Hepatic stellate cell (primary cell): ENCODE measurements at regions not wholly inside any gene's neighbourhood (a gene's known extent, or its start where the extent isn't known, plus 50 kb on each side); places are given as distances from the start of the nearest gene placed in this dataset.

ENCODE experiments used
- DNase-seq: peaks from one replicate; pipeline ENCODE4 v3.0.0; 2011; ENCODE audit warnings: low spot score

DNA sequence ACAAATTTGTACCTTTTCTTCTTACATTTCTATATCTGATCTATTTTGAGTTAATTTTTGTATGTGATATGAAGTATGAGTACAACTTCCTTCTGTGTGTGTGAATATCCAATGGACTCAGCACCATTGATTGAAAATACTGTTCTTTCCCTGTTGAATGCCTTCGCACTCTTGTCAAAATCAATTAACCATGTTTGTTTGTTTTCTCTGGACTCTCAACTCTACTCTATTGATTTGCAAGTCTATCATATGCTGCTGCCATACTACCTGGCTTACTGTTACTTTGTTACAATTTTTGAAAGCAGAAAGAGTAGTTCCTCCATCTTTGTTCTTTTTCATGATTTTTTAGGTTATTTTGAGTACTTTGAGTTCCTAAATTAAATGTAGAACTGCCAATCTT is 1437.4 kb upstream of the SPRY2 start:
- no peak for DNase-seq

DNA sequence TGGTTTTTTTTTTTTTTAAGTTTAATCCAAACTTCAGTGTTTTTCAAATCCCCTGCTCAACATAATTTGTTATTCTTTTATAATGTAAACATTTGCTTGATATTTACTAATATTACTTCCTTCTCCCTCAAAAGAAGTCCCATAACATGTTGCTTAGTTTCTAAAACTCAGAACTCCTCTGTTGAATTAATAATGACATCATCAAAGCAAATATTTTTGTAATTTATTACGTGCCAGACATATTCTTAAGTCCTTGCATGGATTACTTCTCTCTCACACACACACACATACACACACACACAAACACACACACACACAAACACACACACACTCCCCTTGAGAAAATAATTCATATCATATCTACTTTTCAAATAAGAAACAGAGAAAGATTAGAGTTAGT is 1432.3 kb upstream of the SPRY2 start:
- DNase-seq, result no peak

DNA sequence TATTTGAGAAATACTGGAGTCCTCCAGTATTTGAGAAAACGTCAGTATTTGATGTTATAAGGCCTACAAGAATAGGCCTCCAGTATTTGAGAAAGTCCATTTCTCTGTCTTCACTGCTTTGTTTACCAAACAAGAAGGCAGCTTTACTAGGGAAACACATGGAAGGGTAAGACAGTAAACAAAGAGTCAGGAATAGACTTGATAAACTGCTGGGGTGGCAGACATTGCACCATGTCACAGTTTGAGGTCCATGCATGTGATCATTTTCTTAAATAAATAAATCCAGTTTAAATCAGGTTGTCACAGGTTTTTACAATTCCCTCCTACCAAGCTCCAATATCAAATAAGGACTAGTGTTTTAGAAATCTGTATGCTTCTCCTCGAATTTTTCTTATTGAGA is 1431.0 kb upstream of the SPRY2 start:
- DNase-seq, result no peak

DNA sequence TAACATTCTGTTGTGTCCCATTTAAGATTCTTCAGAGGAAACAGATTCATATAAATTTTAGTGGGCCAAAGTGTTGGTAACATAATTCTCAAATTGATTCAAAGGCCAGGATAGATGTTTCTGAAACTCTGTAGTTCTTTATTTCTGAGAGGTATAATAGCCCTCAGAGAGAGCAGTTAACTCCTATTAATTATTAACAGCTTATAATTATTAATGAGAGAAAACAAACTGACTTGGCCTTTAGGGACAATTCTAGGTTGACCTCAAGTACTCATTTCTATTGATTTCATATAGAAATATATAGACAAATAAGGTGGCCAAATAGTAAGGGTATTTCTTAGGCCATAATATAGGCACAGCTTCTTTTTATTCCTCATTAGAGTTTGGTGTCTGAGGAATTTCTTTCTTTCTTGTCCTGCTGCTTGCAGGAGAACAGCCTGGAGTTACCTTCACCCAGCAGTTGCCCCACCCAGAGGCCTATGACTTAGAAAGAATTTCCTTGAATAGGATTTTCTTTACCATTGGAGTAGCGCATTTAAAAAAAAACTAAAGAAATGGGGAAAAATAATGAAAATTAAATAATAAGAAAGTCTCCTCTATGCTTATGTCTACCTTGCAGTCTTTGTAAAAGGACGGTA is 1430.1 kb upstream of the SPRY2 start:
- DNase-seq, result no peak

DNA sequence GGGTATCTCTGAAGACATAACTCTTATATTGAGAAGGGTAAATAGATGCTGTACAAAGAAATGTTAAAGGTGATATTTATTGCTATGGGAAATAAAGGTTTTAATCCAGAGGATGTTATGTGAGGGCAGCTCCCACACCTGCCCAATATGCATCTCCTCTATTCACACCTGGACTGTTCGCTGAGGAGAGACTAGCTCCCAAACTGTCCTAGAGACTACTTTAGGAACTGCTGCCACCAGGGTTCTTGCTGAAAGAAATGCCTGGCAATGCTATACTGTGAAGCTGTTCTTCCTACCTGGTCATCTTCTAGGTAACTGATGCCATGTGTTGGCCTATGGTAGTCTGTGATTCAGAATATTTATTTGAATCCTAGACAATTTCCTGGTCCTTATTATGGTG is 1421.5 kb upstream of the SPRY2 start:
- no peak for DNase-seq

DNA sequence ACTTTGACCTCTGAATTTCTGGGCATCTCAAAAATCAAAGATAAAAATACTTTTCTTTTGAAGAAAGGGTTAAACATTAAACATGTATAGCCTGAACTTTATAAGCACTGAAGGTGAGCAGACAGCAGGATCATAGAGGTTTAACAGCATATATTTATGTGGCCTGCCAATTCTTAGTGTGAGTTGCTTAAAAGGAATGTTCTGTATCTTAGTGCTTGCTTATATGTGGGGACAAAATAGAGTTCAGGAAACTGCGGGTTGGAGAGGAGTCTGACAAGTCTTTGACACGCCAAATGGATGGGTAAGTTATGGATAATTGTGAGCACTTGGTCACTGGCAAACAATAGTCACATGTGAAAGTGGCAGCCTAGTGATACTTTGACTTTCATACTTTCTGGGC is 1419.4 kb upstream of the SPRY2 start:
- no peak for DNase-seq

DNA sequence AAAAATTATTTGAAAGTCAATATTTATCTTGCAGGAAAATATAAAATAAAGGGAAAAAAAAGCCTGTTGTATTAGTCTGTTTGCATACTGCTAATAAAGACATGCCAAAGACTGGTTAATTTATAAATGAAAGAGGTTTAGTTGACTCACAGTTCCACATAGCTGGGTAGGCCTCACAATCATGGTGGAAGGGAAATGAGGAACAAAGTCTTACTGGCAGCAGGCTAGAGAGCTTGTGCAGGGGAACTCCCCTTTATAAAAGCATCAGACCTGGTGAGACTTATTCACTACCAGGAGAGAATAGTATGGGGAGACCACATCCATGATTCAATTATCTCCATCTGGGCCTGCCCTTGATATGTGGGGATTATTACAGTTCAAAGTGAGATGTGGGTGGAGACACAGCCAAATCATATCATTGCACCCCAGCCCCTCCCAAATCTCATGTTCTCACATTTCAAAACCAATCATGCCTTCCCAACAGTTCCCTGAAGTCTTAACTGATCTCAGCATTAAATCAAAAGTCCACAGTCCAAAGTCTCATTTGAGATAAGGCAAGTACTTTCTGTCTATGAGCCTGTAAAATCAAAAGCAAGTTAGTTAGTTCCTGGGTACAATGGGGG is 1416.5 kb upstream of the SPRY2 start:
- no peak for DNase-seq

DNA sequence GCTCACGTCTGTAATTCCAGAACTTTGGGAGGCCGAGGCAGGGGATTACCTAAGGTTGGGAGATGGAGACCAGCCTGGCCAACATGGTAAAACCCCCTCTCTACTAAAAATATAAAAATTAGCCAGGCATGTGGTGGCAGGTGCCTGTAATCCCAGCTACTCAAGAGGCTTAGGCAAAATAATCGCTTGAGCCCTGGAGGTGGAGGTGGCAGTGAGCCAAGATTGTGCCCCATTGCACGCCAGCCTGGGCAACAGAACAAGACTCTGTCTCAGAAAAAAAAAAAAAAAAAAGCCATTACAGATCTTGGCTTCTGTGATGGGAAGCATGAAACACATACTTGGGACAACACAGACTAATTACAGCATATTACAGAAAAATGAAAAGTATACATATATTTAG is 1404.5 kb upstream of the SPRY2 start:
- no peak for DNase-seq

DNA sequence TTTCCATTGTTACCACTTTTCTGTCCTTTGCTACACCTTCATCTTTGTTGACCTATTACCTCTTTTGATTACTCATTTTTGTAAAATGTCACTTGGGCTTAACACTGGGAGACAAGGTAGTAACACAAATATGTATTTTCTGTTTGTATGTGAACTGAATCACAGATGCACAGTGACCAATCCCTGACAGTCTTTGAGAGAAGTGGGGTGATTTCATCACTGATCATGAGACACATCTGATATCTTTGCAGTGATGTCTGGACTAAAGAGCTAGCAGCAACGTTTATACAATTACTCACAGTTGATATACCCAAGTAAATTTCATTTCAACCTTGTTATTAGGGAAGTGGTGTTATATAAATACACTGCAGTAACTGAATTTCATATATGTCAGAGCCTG is 1397.4 kb upstream of the SPRY2 start:
- no peak for DNase-seq

DNA sequence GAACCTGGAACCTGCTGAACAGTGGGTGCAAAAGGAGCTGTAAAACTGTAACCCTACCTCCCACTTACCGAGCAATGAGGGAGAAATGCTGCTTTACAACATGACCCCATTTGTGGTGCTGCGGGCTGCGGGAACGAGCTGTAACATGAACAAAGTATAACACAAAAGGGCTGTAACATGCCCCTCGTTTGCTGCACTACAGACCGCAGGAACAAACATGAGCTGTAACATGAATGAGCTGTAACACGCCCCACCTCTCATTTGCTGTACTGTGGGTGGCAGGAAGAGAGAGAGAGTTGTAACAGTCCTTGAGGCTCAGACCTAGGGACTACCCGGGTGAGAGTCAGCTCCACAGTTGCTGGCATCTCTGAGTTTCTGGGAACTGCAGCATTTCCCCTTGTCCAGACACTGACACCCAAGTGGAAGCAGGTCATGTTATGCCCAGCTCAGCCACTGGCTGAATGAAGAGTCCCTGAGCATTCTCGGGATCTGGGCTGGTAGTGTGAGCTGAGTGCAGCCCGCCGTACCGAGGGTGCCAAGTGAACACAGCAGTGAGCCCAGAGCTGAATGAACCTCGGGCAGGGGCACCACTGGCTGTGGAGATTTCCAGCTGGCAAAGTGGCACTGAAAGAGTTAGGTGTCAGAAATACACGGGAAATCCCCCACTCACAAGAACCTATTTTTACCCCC is 1385.3 kb upstream of the SPRY2 start:
- DNase-seq, result no peak

DNA sequence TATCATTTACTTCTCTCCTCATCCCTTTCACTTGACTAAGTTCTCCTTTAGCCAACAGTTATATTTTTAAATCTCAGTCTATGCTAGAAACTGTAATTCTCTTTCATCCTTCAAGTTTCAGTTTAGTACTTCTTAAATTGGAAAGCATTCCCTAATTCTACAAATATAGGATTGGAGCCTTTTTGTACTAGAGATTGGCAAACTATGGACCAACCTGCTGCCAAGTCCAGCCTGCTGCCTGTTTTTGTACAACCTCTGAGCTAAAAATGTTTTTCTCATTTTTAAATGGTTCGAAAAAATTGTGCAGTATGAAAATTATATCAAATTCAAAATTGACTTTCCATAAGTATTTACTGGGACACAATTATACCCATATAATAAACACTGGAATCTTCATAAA is 1381.5 kb upstream of the SPRY2 start:
- DNase-seq, result no peak

DNA sequence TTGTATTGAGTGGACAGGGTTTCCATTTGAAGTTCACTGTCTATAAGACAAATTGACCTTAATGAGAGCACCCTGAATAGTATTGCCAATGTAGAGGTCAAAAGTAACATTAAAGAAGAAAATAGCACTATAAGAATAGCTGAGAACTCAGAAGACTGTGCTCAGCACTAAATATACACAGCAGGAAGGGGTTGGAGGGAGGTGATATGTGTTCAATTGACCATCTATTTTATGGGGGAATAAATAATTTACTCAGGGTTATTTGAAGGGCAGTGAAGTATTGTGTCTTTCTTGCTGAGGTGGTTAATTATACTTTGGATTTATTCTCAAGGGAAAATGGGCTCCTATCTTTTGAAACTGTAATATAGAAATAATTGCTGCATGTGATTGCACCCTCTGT is 1380.5 kb upstream of the SPRY2 start:
- DNase-seq, result no peak

DNA sequence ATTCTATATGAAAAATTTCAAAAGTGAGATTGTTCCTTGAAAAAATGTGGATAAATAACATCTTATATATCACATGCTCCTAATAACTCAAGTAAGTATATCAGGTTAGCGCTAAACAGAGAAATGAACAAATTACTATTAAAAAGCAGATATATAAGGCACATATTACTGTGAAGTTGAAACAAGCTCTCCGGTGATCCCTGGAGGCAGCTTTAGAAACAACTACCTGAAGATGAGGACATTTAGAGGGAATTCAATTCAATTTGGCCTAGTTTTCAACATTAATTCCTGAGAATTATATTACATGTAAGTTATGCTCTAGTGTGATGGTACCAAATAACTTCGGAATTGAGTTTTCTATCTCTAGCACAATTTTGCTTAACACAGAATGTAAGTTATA is 1373.6 kb upstream of the SPRY2 start:
- DNase-seq, result no peak

DNA sequence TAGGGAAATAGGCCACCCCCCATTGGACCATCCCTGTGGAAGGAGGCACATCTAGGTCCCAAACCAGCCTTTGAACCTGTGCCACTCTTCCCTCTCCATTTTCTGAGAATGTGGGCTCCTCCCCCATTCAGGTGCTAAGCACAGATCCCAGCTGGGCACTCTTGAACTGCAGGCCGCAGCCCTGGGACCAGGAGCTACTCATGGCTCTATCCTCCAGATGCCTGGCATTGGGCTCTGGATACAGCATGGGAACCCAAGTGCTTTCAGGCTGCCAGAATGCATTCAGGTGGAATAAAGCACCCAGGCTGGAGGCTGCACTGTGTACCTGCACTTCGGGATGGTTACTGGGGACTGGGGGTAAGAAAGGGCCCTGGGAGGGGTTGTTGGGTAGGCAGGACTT is 1372.3 kb upstream of the SPRY2 start:
- no peak for DNase-seq

DNA sequence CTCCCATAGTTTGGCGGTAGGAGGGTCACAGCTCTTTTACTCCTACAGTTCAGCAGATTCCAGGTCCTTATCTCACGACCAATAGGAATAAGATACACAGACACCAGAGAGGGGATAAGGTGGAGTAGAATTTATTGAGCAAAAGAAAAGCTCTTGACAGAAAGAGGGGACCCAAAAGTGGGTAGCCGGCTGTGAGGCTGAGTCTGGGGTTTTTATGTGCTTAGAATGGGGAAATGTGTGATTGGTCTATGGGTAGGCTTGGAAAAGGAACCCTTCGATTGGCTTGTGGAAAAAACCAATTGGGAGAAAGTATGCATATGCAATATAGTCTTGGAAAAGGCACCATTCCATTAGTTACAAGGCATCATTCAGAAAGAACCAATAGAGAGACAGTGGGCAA is 1356.9 kb upstream of the SPRY2 start:
- DNase-seq, result no peak

DNA sequence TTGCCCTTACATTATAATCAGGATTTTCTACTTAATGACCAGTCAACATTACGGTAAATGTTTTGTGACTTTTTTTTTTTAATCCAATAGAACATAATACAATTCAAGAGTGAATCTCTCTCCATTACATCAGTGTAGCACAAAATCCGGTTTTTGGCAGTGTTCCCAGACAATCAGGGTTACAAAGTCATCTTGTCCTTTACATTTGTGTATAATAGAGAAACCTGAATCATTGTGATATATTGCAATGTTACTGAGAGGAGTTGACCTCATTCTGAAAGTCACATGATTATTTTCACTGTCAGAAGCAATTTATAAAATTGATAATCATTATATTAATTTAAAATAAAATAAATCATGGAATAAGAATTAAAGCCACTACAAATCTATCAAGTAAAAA is 1346.0 kb upstream of the SPRY2 start:
- DNase-seq, result no peak

DNA sequence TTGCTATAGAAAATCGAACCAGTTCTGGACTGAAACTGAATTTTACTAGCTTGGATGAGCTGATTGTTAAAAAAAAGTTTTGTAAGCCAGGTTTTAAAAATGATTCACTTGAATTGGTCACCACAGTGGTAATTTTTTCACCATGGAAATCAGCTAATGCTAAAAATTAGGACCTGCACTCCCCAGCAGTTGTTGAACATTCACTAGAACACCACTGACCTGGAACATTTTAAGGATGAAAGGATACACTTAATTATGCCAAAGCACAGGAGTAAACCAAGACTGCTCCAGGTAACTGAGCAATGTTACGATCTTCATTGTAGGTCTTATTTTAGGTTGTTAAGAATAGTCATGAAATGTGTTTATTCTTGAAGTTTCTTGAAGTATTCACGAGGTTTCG is 1342.6 kb upstream of the SPRY2 start:
- DNase-seq, result no peak

DNA sequence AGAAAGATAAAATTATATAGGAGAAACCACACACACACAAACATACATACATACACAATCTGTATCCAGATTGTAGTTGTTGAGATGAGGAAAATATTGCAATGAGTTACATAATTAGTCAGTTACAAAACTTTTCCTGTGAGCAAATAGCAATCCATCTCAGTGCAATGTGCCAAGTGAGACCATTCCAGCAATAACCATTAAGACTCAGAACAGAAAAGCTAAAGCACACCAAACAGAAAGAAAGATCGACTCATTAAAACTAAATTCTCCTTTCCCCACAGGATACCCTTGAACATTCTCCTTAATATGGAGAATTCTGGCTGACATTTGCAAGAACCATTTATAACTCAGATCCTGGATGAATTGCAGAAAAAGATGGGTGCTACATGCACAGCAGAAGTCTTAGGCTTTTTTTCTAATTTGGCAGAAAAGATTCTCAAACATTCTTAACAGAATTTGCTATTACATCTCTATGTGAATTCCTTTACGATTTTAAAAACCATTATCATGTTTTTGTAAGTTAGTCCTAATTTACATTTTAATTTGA is 1341.2 kb upstream of the SPRY2 start:
- no peak for DNase-seq

DNA sequence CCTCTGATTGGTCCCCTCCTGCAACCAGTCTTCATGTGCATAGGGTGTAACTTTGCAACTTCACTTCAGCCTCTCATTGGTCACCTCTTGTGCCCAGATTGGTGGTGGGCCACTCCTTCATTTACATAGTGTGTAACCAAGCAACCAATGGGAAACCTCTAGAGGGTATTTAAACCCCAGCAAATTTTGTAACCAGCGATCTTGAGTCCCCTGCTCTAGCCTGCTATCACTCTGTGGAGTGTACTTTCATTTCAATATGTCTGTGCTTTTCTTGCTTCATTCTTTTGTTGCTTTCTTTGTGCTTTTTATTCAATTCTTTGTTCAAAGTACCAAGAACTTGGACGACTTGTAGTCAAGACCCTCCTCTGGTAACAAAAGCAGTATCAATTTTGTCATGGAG is 1336.9 kb upstream of the SPRY2 start:
- DNase-seq, result no peak

DNA sequence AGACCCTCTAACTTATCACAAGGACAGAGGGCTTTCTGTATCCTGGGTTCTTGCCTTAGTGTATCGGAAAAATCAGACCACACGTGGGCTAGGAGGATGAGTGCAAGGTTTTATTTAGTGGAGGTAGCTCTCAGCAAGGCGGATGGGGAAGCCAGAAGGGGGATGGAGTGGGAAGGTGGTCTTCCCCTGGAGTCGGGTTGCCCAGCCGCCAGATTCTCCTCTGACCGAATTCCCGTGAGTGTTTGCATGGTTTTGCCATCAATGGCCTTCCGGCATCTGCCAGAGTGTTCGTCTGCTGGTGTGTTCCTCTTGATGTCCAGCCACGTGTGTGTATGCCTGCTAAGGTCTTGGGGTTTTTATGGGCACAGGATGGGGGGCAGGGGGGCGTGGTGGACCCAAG is 1335.1 kb upstream of the SPRY2 start:
- no peak for DNase-seq

DNA sequence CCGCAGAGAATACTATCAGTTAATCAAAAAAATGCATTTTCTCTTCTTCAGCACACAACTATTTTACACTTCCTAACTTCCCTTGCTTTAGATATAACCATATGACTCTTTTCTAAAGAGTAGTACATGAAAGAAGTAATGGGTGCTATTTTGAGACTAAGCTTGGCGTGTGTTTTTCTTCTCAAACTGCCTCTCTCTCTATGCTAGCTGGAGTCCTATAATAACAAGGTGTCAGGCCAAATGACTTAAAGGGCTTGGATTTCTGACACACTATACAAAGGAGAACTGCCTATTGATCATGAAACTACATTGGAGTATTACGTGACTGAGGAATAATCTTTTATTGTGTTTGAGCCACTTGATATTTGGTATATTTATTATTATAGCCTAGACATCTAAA is 1330.1 kb upstream of the SPRY2 start:
- no peak for DNase-seq

DNA sequence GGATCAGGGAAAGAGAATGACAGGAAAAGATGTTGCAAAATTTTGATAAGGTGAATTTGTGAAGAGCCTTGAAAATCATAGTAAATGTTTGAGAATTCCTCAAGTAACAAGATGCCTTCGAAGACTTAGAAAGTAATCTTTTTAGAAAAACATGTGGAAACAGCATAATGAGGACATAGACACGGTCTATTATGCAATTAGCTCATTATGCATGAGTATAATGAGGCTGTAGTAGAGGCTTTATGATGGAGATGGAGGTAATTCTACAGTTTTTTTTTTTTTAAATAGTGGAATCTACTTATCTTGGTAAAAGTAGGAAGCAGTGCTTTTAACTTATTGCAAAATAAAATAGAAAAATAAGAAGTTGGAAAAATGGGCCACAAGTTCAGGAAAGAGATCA is 1329.1 kb upstream of the SPRY2 start:
- no peak for DNase-seq

DNA sequence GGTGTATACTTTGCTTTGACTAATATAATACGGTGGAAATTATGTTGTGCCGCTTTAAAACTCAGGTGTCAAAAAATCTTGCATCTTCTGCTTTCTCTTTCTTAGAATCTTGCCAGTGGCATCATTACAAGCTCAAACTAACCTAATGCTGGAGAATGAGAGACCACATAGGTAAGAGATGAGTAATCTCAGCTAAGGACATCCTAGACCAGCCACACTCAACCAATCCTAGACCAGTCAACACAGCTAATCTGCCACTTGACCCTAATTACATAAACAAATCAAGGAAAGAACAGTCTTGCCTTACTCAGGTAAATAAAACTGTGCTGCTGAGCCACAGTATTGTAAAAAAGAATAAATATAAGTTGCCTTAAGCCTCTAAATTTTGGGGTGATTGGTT is 1323.9 kb upstream of the SPRY2 start:
- no peak for DNase-seq

DNA sequence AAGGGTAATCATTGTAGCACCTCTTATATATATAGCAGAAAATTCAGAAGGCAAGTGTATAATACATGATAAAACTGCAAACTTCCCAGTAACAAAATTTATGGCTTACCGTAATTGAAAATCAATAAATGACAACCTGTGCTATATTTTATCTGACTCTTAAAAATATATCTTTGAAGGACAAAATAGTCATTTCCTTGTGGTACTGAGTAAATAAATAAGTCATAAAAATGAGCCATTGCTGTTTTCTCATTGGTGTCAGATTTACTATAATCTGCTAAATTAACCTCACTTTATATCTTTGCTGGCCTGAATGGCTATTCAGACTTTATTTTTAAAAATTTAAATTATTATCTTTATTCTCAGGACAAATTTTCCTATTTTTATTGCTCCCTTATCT is 1319.1 kb upstream of the SPRY2 start:
- DNase-seq, result no peak
